SK-N-SH (cell line): ENCODE measurements at regions not wholly inside any gene's neighbourhood (a gene's known extent, or its start where the extent isn't known, plus 50 kb on each side); places are given as distances from the start of the nearest gene placed in this dataset.

Source experiments
- CTCF ChIA-PET: fragments of 300-600, 350-600 bp; formaldehyde crosslinking; extraction: SDS; loops from one replicate; lab custom pipeline; 2021; lab: Yijun Ruan, JAX
- POLR2A ChIA-PET: fragments of 350-600 bp; sonication (Branson Sonifier 250); formaldehyde crosslinking; extraction: SDS; loops from one replicate; lab custom pipeline; 2020; ENCODE audit warnings: antibody characterized with exemption, inconsistent platforms; lab: Yijun Ruan, JAX
- DNase-seq: peaks from one replicate; pipeline ENCODE4 v3.0.0; 2012
- H2AFZ ChIP-seq: fragments of 200-600 bp; sonication (generic); 2 replicates; pipeline ENCODE4 v1.8.1; 2016; ENCODE audit warnings: antibody characterized with exemption, mild to moderate bottlenecking, low read depth
- H3F3A ChIP-seq: fragments of 200-600 bp; sonication (generic); replicated peaks from 2 replicates; pipeline ENCODE3; 2016; ENCODE audit warnings: antibody characterized with exemption, mild to moderate bottlenecking; ENCODE audit not compliant: insufficient read depth
- H3K27ac ChIP-seq, 2 experiments: fragments of 200-500 bp in 1 of 2; fragments of 200-600 bp in 1 of 2; sonication (Bioruptor generic) in 1 of 2; sonication (generic), shearing (Covaris generic) in 1 of 2; 2 replicates each; pipeline versions ENCODE4 v1.5.1 to v1.6.1; 2014 to 2016; ENCODE audit warnings: low read depth in 2 of 2, inconsistent platforms in 1 of 2, low read length in 1 of 2, mild to moderate bottlenecking in 1 of 2, mixed read lengths in 1 of 2
- H3K27me3 ChIP-seq: fragments of 200-600 bp; sonication (generic), shearing (Covaris generic); 2 replicates; pipeline ENCODE4 v1.6.1; 2016; ENCODE audit warnings: mixed run types; ENCODE audit not compliant: insufficient read depth
- H3K36me3 ChIP-seq, 2 experiments: fragments of 200-500 bp in 1 of 2; fragments of 200-600 bp in 1 of 2; sonication (Bioruptor generic) in 1 of 2; sonication (generic) in 1 of 2; replicated peaks in 1 of 2; 2 replicates each; pipeline versions ENCODE3 to v1.5.1; 2014 to 2016; ENCODE audit warnings: low read length in 1 of 2, mild to moderate bottlenecking in 1 of 2; ENCODE audit not compliant: insufficient read depth in 2 of 2, control insufficient read depth in 1 of 2
- H3K4me1 ChIP-seq, 2 experiments: fragments of 200-500 bp in 1 of 2; fragments of 200-600 bp in 1 of 2; sonication (Bioruptor generic) in 1 of 2; sonication (generic), shearing (Covaris generic) in 1 of 2; 2 replicates each; pipeline versions ENCODE4 v1.5.1 to v1.6.1; 2014 to 2016; ENCODE audit warnings: low read depth in 1 of 2, low read length in 1 of 2, mixed run types in 1 of 2; ENCODE audit not compliant: insufficient read depth in 2 of 2, control insufficient read depth in 1 of 2
- H3K4me2 ChIP-seq: fragments of 200-600 bp; sonication (generic), shearing (Covaris generic); 2 replicates; pipeline ENCODE4 v1.6.1; 2017; ENCODE audit warnings: mixed run types
- H3K4me3 ChIP-seq, 2 experiments: fragments of 200-500 bp in 1 of 2; fragments of 200-600 bp in 1 of 2; sonication (Bioruptor generic) in 1 of 2; sonication (generic), shearing (Covaris generic) in 1 of 2; 2 replicates each; pipeline versions ENCODE4 v1.5.1 to v1.8.1; 2014 to 2016; ENCODE audit warnings: low read depth in 2 of 2, inconsistent platforms in 1 of 2, low read length in 1 of 2, mild to moderate bottlenecking in 1 of 2, mixed read lengths in 1 of 2, moderate library complexity in 1 of 2
- H3K79me2 ChIP-seq: fragments of 200-600 bp; sonication (generic); 2 replicates; pipeline ENCODE4 v1.8.1; 2017; ENCODE audit warnings: mild to moderate bottlenecking; ENCODE audit not compliant: insufficient read depth
- H3K9ac ChIP-seq: fragments of 200-600 bp; sonication (generic); 2 replicates; pipeline ENCODE4 v1.6.1; 2017; ENCODE audit warnings: mixed run types
- H3K9me2 ChIP-seq: fragments of 200-600 bp; sonication (generic); 2 replicates; pipeline ENCODE4 v1.6.1; 2017; ENCODE audit warnings: mixed run types
- H3K9me3 ChIP-seq: fragments of 200-600 bp; sonication (generic); 2 replicates; pipeline ENCODE4 v1.6.1; 2017; ENCODE audit warnings: mixed run types, mild to moderate bottlenecking, moderate library complexity
- H4K20me1 ChIP-seq: fragments of 200-600 bp; sonication (generic); 2 replicates; pipeline ENCODE4 v1.6.1; 2017; ENCODE audit warnings: mild to moderate bottlenecking, mixed run types; ENCODE audit not compliant: insufficient read depth
- CTCF ChIP-seq: fragments of 200-600 bp; sonication (generic); IDR thresholded peaks from 2 replicates; pipeline ENCODE4 v1.6.1; 2017; ENCODE audit warnings: antibody characterized with exemption, mild to moderate bottlenecking, moderate library complexity
- ELF1 ChIP-seq: IDR thresholded peaks from 2 replicates; pipeline ENCODE4 v1.4.0; 2012
- FOXJ3 ChIP-seq: sonication (generic); formaldehyde crosslinking; IDR thresholded peaks from 2 replicates; pipeline ENCODE4 v1.5.1; 2020; ENCODE audit warnings: mild to moderate bottlenecking, missing genetic modification reagents
- GABPA ChIP-seq: IDR thresholded peaks from 2 replicates; pipeline ENCODE4 v1.4.0; 2012; ENCODE audit warnings: low read depth, mild to moderate bottlenecking
- GATA2 ChIP-seq: sonication (generic); formaldehyde crosslinking; IDR thresholded peaks from 2 replicates; pipeline ENCODE4 v1.5.0; 2020; ENCODE audit warnings: mild to moderate bottlenecking, missing genetic modification reagents
- MEF2A ChIP-seq: IDR thresholded peaks from 2 replicates; pipeline ENCODE4 v1.4.0; 2012; ENCODE audit warnings: low read depth, borderline replicate concordance
- MXI1 ChIP-seq: IDR thresholded peaks from 2 replicates; pipeline ENCODE4 v1.6.1; 2012; ENCODE audit warnings: mild to moderate bottlenecking, low read depth, low read length, improper control_type of control experiment
- RAD21 ChIP-seq: IDR thresholded peaks from 2 replicates; pipeline ENCODE4 v1.6.1; 2012; ENCODE audit warnings: mild to moderate bottlenecking, low read length
- RCOR1 ChIP-seq: fragments of 150-350 bp; IDR thresholded peaks from 2 replicates; pipeline ENCODE4 v1.6.1; 2017; ENCODE audit warnings: antibody characterized with exemption, low read length
- RFX5 ChIP-seq: IDR thresholded peaks from 2 replicates; pipeline ENCODE4 v1.6.1; 2012; ENCODE audit warnings: mild to moderate bottlenecking, improper control_type of control experiment, low read length
- TCF12 ChIP-seq: IDR thresholded peaks from 2 replicates; pipeline ENCODE4 v1.4.0; 2012
- TEAD4 ChIP-seq: IDR thresholded peaks from 2 replicates; pipeline ENCODE4 v1.4.0; 2012; ENCODE audit warnings: mild to moderate bottlenecking, borderline replicate concordance; ENCODE audit not compliant: insufficient read depth
- YY1 ChIP-seq: IDR thresholded peaks from 2 replicates; pipeline ENCODE4 v1.4.0; 2012; ENCODE audit warnings: low read depth, mild to moderate bottlenecking
- ZBTB33 ChIP-seq: IDR thresholded peaks from 2 replicates; pipeline ENCODE4 v1.4.0; 2012; ENCODE audit warnings: low read depth, borderline replicate concordance
- WGBS: methylation state at CpG from one replicate; pipeline ENCODE4 v1.1.6; 2017; ENCODE audit warnings: low lambda C conversion rate; 5-methylcytosine and 5-hydroxymethylcytosine counted together
- TF ChIP-seq, protein P1 (sequence below): fragments of 150-350 bp; IDR thresholded peaks from 2 replicates; pipeline ENCODE4 v1.6.1; 2017; ENCODE audit warnings: antibody characterized with exemption, low read length, low read depth, borderline replicate concordance
- TF ChIP-seq, protein P2 (sequence below): IDR thresholded peaks from 2 replicates; pipeline ENCODE4 v1.6.1; 2012; ENCODE audit warnings: mild to moderate bottlenecking, low read depth, low read length, moderate library complexity

DNA sequence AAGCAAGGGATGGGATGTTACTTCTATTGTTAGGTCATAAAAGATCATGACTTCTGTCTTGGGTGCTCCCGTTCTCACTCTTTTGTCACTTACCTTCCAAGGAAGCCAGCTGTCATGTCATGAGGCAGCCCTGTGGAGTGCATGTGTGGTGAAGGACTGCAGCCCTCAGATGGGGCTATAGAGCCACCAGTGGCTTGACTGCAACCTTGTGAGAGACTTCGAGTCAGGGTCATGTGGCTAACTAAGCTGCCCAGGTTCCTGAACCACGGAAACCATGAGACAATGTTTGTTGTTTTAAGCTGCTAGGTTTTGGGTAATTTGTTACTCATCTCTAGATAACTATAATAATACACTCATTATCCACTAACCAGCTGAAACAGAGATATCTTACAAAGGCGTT is 477.1 kb downstream of the BTBD3 start (continued):
- no peak for TF ChIP-seq CTCF
- no peak for TF ChIP-seq FOXJ3 (CRISPR knock-in tag)
- no peak for TF ChIP-seq RCOR1
- no peak for TF ChIP-seq GABPA
- no peak for TF ChIP-seq YY1
- TF ChIP-seq TEAD4, result no peak
- TF ChIP-seq RAD21, result no peak
- TF ChIP-seq ZBTB33, result no peak
- TF ChIP-seq RFX5, result no peak
- no peak for TF ChIP-seq ELF1

- no peaks in the 10 kb centered on the region for H3K27me3 ChIP-seq
- CTCF ChIA-PET, result no interaction called here
- 35% methylated on average over 3 of the region's 3 CpGs for WGBS
- DNase-seq, result no peak
- TF ChIP-seq, protein P1, sequence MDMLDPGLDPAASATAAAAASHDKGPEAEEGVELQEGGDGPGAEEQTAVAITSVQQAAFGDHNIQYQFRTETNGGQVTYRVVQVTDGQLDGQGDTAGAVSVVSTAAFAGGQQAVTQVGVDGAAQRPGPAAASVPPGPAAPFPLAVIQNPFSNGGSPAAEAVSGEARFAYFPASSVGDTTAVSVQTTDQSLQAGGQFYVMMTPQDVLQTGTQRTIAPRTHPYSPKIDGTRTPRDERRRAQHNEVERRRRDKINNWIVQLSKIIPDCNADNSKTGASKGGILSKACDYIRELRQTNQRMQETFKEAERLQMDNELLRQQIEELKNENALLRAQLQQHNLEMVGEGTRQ, result no peak
- TF ChIP-seq TCF12 (no peak), GATA2 (CRISPR knock-in tag) (no peak), MEF2A (no peak), MXI1 (no peak)
- TF ChIP-seq, protein P2, sequence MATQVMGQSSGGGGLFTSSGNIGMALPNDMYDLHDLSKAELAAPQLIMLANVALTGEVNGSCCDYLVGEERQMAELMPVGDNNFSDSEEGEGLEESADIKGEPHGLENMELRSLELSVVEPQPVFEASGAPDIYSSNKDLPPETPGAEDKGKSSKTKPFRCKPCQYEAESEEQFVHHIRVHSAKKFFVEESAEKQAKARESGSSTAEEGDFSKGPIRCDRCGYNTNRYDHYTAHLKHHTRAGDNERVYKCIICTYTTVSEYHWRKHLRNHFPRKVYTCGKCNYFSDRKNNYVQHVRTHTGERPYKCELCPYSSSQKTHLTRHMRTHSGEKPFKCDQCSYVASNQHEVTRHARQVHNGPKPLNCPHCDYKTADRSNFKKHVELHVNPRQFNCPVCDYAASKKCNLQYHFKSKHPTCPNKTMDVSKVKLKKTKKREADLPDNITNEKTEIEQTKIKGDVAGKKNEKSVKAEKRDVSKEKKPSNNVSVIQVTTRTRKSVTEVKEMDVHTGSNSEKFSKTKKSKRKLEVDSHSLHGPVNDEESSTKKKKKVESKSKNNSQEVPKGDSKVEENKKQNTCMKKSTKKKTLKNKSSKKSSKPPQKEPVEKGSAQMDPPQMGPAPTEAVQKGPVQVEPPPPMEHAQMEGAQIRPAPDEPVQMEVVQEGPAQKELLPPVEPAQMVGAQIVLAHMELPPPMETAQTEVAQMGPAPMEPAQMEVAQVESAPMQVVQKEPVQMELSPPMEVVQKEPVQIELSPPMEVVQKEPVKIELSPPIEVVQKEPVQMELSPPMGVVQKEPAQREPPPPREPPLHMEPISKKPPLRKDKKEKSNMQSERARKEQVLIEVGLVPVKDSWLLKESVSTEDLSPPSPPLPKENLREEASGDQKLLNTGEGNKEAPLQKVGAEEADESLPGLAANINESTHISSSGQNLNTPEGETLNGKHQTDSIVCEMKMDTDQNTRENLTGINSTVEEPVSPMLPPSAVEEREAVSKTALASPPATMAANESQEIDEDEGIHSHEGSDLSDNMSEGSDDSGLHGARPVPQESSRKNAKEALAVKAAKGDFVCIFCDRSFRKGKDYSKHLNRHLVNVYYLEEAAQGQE, result no peak
- H3K9ac ChIP-seq, result no peak overlapping the region
- no peaks in the 10 kb centered on the region for H3K36me3 ChIP-seq
- POLR2A ChIA-PET, result no interaction called here
- H4K20me1 ChIP-seq, result no peaks in the 10 kb centered on the region
- no peaks in the 10 kb centered on the region for H3F3A ChIP-seq
- no peak overlapping the region for H2AFZ ChIP-seq
- no peak overlapping the region for H3K4me2 ChIP-seq
- H3K4me1 ChIP-seq, result no peaks in the 10 kb centered on the region
- H3K79me2 ChIP-seq, result no peaks in the 10 kb centered on the region
- H3K9me2 ChIP-seq, result no peaks in the 10 kb centered on the region
- H3K9me3 ChIP-seq, result no peaks in the 10 kb centered on the region
- H3K27ac ChIP-seq, result no peak overlapping the region
- H3K4me3 ChIP-seq, result no peak overlapping the region
Measured at GRCh38 chr20:12395353-12395752, 477.7 kb downstream of the BTBD3 start.
